Lower lobe of right lung (tissue), 2 donors: ENCODE measurements at regions not wholly inside any gene's neighbourhood (a gene's known extent, or its start where the extent isn't known, plus 50 kb on each side); places are given as distances from the start of the nearest gene placed in this dataset.

Source experiments
- ATAC-seq, 2 donors: fragments of 200-7000 bp; cut with Tn5 transposase; one replicate each; pipeline ENCODE4 v1.9.1; 2020 to 2022; ENCODE audit warnings: mild to moderate bottlenecking in 2 of 2, moderate library complexity in 2 of 2
- DNase-seq: peaks from one replicate; pipeline ENCODE4 v3.0.0-alpha.2; 2020
- H3K27ac ChIP-seq: fragments of 200-600 bp; one replicate; pipeline ENCODE4 v1.8.0; 2022
- H3K27me3 ChIP-seq: fragments of 200-600 bp; one replicate; pipeline ENCODE4 v1.8.0; 2022; ENCODE audit warnings: low read depth
- H3K36me3 ChIP-seq: fragments of 200-600 bp; one replicate; pipeline ENCODE4 v1.8.0; 2022; ENCODE audit warnings: mild to moderate bottlenecking
- H3K4me1 ChIP-seq: fragments of 200-600 bp; one replicate; pipeline ENCODE4 v1.8.0; 2022
- H3K4me3 ChIP-seq: fragments of 200-600 bp; one replicate; pipeline ENCODE4 v1.8.0; 2022; ENCODE audit warnings: mild to moderate bottlenecking
- H3K9me3 ChIP-seq: fragments of 200-600 bp; one replicate; pipeline ENCODE4 v1.8.0; 2022
- CTCF ChIP-seq: fragments of 200-600 bp; IDR thresholded peaks from one replicate; pipeline ENCODE4 v1.8.0; 2022; ENCODE audit warnings: antibody characterized with exemption, mild to moderate bottlenecking
- intact Hi-C: fragments of 100-400 bp; cut with DNase I; formaldehyde crosslinking; loops from one replicate; pipeline ENCODE4 v1.11.0; 2022
- donor health status: DM: no; HTN: yes; CAD: no; lungs with severe emphysema.

DNA sequence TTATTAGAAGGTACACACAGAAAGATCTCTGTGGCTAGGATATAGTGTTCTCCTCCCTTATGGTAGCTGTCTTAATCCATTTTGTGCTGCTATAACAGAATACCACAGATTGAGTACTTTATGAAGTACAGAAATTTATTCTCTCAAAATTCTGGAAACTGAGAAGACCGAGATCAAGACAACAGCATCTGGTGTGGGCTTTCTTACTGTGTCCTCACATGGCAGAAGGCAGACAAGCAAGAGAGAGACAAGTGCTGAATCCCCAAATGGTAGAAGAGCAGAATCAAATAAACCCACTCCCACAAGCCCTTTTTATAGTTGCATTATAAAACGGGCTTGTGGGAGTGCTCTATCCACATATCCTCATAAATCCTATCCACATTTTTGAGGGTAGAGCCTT lies 373.1 kb downstream of the GABRG1 start:
- ATAC-seq (no peak), DNase-seq (no peak)
- Histone ChIP-seq H3K9me3 (no peaks in the 10 kb centered on the region), H3K4me3 (no peak overlapping the region), H3K36me3 (no peaks in the 10 kb centered on the region), H3K27me3 (no peaks in the 10 kb centered on the region), H3K4me1 (no peaks in the 10 kb centered on the region), H3K27ac (no peak overlapping the region)
- intact Hi-C loops = no loop called here
- no peak for TF ChIP-seq CTCF

- H3K9me3 ChIP-seq = peaks cover 9% of the 10 kb centered on the region
- H3K27me3 ChIP-seq = no peaks in the 10 kb centered on the region
- no peaks in the 10 kb centered on the region for H3K4me1 ChIP-seq
- no peak overlapping the region for H3K4me3 ChIP-seq
- H3K36me3 ChIP-seq = no peaks in the 10 kb centered on the region
- TF ChIP-seq CTCF = no peak
- no peak for DNase-seq
- H3K27ac ChIP-seq = no peak overlapping the region
- intact Hi-C loops = no loop called here
- ATAC-seq = no peak
These were observed 378.1 kb downstream of the GABRG1 start for GRCh38 chr4:45745741-45746140.

- intact Hi-C loops = no loop called here
- no peak for TF ChIP-seq CTCF
- H3K4me1 ChIP-seq = no peaks in the 10 kb centered on the region
- ATAC-seq (peak in 1 of 2 donors; percentile 69), DNase-seq (no peak)
- H3K9me3 ChIP-seq = peaks cover 15% of the 10 kb centered on the region
- H3K4me3 ChIP-seq = no peak overlapping the region
- no peak overlapping the region for H3K27ac ChIP-seq
- no peaks in the 10 kb centered on the region for H3K36me3 ChIP-seq
- no peaks in the 10 kb centered on the region for H3K27me3 ChIP-seq
These were observed 382.0 kb downstream of the GABRG1 start for GRCh38 chr4:45741897-45742296.

- ATAC-seq (no peak), DNase-seq (no peak)
- no peaks in the 10 kb centered on the region for H3K9me3 ChIP-seq
- H3K27ac ChIP-seq = no peak overlapping the region
- intact Hi-C loops = no loop called here
- H3K4me1 ChIP-seq = no peaks in the 10 kb centered on the region
- no peak overlapping the region for H3K4me3 ChIP-seq
- TF ChIP-seq CTCF = no peak
- no peaks in the 10 kb centered on the region for H3K36me3 ChIP-seq
- no peaks in the 10 kb centered on the region for H3K27me3 ChIP-seq
These were observed 391.7 kb downstream of the GABRG1 start for GRCh38 chr4:45732161-45732560.

GRCh38 chr4:45716093-45716492 lies 407.8 kb downstream of the GABRG1 start:
- no peaks in the 10 kb centered on the region for H3K4me1 ChIP-seq
- DNase-seq (no peak), ATAC-seq (no peak)
- H3K27me3 ChIP-seq = no peaks in the 10 kb centered on the region
- no peaks in the 10 kb centered on the region for H3K9me3 ChIP-seq
- H3K4me3 ChIP-seq = no peak overlapping the region
- no peaks in the 10 kb centered on the region for H3K36me3 ChIP-seq
- no peak for TF ChIP-seq CTCF
- H3K27ac ChIP-seq = no peak overlapping the region
- intact Hi-C loops = no loop called here

GRCh38 chr4:45713996-45714395 lies 409.9 kb downstream of the GABRG1 start:
- DNase-seq (no peak), ATAC-seq (no peak)
- no peaks in the 10 kb centered on the region for H3K27me3 ChIP-seq
- H3K36me3 ChIP-seq = no peaks in the 10 kb centered on the region
- TF ChIP-seq CTCF = no peak
- H3K27ac ChIP-seq = no peak overlapping the region
- intact Hi-C loops = no loop called here
- no peaks in the 10 kb centered on the region for H3K9me3 ChIP-seq
- H3K4me3 ChIP-seq = no peak overlapping the region
- H3K4me1 ChIP-seq = no peaks in the 10 kb centered on the region
